SK-N-SH treated with all-trans-retinoic acid at 6 μM for 48 hours (cell line): ENCODE measurements at regions not wholly inside any gene's neighbourhood (a gene's known extent, or its start where the extent isn't known, plus 50 kb on each side); places are given as distances from the start of the nearest gene placed in this dataset.

Experiments used
- OSR1 ChIP-seq: fragments of 250-450 bp; sonication (Bioruptor Pico); IDR thresholded peaks from 2 replicates; pipeline ENCODE4 v1.8.0; 2022; ENCODE audit warnings: moderate library complexity, mild to moderate bottlenecking, inconsistent platforms
- TSHZ2 ChIP-seq: fragments of 250-450 bp; sonication (Bioruptor Pico); IDR thresholded peaks from 2 replicates; pipeline ENCODE4 v1.5.0; 2020; ENCODE audit warnings: mild to moderate bottlenecking, moderate library complexity
- TF ChIP-seq, protein P1 (sequence below): fragments of 250-450 bp; sonication (Bioruptor Pico); IDR thresholded peaks from 2 replicates; pipeline ENCODE4 v1.5.1; 2020; ENCODE audit warnings: low read depth, mild to moderate bottlenecking, moderate library complexity

DNA sequence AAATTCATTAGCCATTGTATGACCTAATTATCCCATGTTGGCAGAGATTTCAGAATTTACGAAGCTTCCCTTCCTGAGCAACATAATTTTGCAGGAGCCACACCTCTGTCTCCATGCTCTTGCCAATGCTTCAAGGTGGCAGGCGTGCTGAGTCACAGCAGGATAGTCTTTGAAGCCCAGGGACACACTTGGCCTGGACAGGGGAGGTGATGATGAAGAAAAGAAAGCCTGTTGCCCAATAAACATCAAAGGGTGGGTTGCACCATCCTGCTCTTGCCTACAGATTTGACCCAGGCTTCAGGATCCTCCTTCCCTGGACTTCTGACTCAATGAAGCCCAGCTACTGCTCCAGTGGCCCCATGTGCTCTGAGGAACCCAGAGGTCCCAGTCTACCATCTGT, 117.1 kb downstream of the MINAR1 start:
- TF ChIP-seq, protein P1, sequence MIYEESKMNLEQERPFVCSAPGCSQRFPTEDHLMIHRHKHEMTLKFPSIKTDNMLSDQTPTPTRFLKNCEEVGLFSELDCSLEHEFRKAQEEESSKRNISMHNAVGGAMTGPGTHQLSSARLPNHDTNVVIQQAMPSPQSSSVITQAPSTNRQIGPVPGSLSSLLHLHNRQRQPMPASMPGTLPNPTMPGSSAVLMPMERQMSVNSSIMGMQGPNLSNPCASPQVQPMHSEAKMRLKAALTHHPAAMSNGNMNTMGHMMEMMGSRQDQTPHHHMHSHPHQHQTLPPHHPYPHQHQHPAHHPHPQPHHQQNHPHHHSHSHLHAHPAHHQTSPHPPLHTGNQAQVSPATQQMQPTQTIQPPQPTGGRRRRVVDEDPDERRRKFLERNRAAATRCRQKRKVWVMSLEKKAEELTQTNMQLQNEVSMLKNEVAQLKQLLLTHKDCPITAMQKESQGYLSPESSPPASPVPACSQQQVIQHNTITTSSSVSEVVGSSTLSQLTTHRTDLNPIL (CRISPR knock-in tag), result no peak
- no peak for TF ChIP-seq TSHZ2 (CRISPR knock-in tag)
- TF ChIP-seq OSR1, result no peak
